ENCODE measurements at regions not wholly inside any gene's neighbourhood (a gene's known extent, or its start where the extent isn't known, plus 50 kb on each side); places are given as distances from the start of the nearest gene placed in this dataset.

GRCh38 chr19:31092274-31092673 is 257.0 kb downstream of the TSHZ3 start:
- no peak for DNase-seq (ENCODE audit: low read depth in 2 of 2)

- no peak for DNase-seq (ENCODE audit: low read depth in 2 of 2)
These were observed 259.6 kb downstream of the TSHZ3 start for GRCh38 chr19:31089681-31090080.

GRCh38 chr19:31085125-31085524 is 264.1 kb downstream of the TSHZ3 start:
- no peak for DNase-seq (ENCODE audit: low read depth in 2 of 2)

GRCh38 chr19:31083105-31083504 is 266.1 kb downstream of the TSHZ3 start:
- DNase-seq (ENCODE audit: low read depth in 2 of 2): no peak

GRCh38 chr19:31075146-31075655 is 274.0 kb downstream of the TSHZ3 start:
- DNase-seq (ENCODE audit: low read depth in 2 of 2): no peak

- no peak for DNase-seq (ENCODE audit: low read depth in 2 of 2)
These were observed 274.8 kb downstream of the TSHZ3 start for GRCh38 chr19:31074199-31075125.

GRCh38 chr19:31073485-31074198 is 275.6 kb downstream of the TSHZ3 start:
- DNase-seq (ENCODE audit: low read depth in 2 of 2): no peak

- no peak for DNase-seq (ENCODE audit: low read depth in 2 of 2)
These were observed 276.8 kb downstream of the TSHZ3 start for GRCh38 chr19:31072451-31072850.

GRCh38 chr19:31071136-31071855 is 277.9 kb downstream of the TSHZ3 start:
- DNase-seq (ENCODE audit: low read depth in 2 of 2): no peak

- no peak for DNase-seq (ENCODE audit: low read depth in 2 of 2)
These were observed 278.8 kb downstream of the TSHZ3 start for GRCh38 chr19:31070146-31071065.

- no peak for DNase-seq (ENCODE audit: low read depth in 2 of 2)
These were observed 281.0 kb downstream of the TSHZ3 start for GRCh38 chr19:31068268-31068667.

- no peak for DNase-seq (ENCODE audit: low read depth in 2 of 2)
These were observed 282.9 kb downstream of the TSHZ3 start for GRCh38 chr19:31066385-31066784.

GRCh38 chr19:31064491-31064890 is 284.7 kb downstream of the TSHZ3 start:
- no peak for DNase-seq (ENCODE audit: low read depth in 2 of 2)

- DNase-seq (ENCODE audit: low read depth in 2 of 2): no peak
These were observed 290.4 kb downstream of the TSHZ3 start for GRCh38 chr19:31058676-31059340.

- DNase-seq (ENCODE audit: low read depth in 2 of 2): no peak
These were observed 291.8 kb downstream of the TSHZ3 start for GRCh38 chr19:31057476-31057875.

GRCh38 chr19:31055454-31055853 is 293.8 kb downstream of the TSHZ3 start:
- DNase-seq (ENCODE audit: low read depth in 2 of 2): no peak

GRCh38 chr19:31054430-31054829 is 294.8 kb downstream of the TSHZ3 start:
- peak in 1 of 2 donors; percentile 4 for DNase-seq (ENCODE audit: low read depth in 2 of 2)

GRCh38 chr19:31049431-31049830 is 299.8 kb downstream of the TSHZ3 start:
- no peak for DNase-seq (ENCODE audit: low read depth in 2 of 2)

- DNase-seq (ENCODE audit: low read depth in 2 of 2): no peak
These were observed 303.2 kb downstream of the TSHZ3 start for GRCh38 chr19:31046024-31046423.

- DNase-seq (ENCODE audit: low read depth in 2 of 2): no peak
These were observed 307.8 kb downstream of the TSHZ3 start for GRCh38 chr19:31041461-31041860.
